Calu3 (cell line): ENCODE measurements at regions not wholly inside any gene's neighbourhood (a gene's known extent, or its start where the extent isn't known, plus 50 kb on each side); places are given as distances from the start of the nearest gene placed in this dataset.

Source experiments
- BruUV-seq: library from RNA; stranded (reverse); fragments of 400-500 nt; replicated peaks from 2 replicates; lab custom pipeline; 2021; lab: Mats Ljungman, UMichigan
- CTCF ChIA-PET: fragments of 300-600 bp; sonication (Branson Sonifier 250); formaldehyde crosslinking; loops from one replicate; lab custom pipeline; 2022; ENCODE audit warnings: antibody characterized with exemption; lab: Charles Lee
- DNase-seq: peaks from one replicate; pipeline ENCODE4 v3.0.0; 2022
- H3K27ac Mint-ChIP-seq: one replicate; pipeline ENCODE4 v1.8.0; 2022; ENCODE audit warnings: mixed read lengths; ENCODE audit not compliant: unreplicated experiment
- H3K27me3 Mint-ChIP-seq: one replicate; pipeline ENCODE4 v1.8.0; 2022; ENCODE audit warnings: mixed read lengths; ENCODE audit not compliant: unreplicated experiment
- H3K36me3 Mint-ChIP-seq: one replicate; pipeline ENCODE4 v1.8.0; 2022; ENCODE audit warnings: mild to moderate bottlenecking, moderate library complexity, mixed read lengths; ENCODE audit not compliant: insufficient read depth, unreplicated experiment
- H3K4me1 Mint-ChIP-seq: one replicate; pipeline ENCODE4 v1.8.0; 2022; ENCODE audit warnings: mild to moderate bottlenecking, low read depth, mixed read lengths; ENCODE audit not compliant: unreplicated experiment
- H3K4me3 Mint-ChIP-seq: one replicate; pipeline ENCODE4 v1.8.0; 2022; ENCODE audit warnings: mild to moderate bottlenecking, low read depth, moderate library complexity, mixed read lengths; ENCODE audit not compliant: unreplicated experiment
- H3K9me3 Mint-ChIP-seq: one replicate; pipeline ENCODE4 v1.8.0; 2022; ENCODE audit warnings: low read depth, mixed read lengths; ENCODE audit not compliant: unreplicated experiment
- CTCF ChIP-seq: fragments of 200-600 bp; IDR thresholded peaks from one replicate; pipeline ENCODE4 v1.8.0; 2022; ENCODE audit warnings: antibody characterized with exemption; ENCODE audit not compliant: unreplicated experiment
- intact Hi-C: fragments of 100-400 bp; cut with micrococcal nuclease; formaldehyde crosslinking; loops from one replicate; pipeline ENCODE4 v1.10.0; 2022; ENCODE audit not compliant: unreplicated experiment

DNA sequence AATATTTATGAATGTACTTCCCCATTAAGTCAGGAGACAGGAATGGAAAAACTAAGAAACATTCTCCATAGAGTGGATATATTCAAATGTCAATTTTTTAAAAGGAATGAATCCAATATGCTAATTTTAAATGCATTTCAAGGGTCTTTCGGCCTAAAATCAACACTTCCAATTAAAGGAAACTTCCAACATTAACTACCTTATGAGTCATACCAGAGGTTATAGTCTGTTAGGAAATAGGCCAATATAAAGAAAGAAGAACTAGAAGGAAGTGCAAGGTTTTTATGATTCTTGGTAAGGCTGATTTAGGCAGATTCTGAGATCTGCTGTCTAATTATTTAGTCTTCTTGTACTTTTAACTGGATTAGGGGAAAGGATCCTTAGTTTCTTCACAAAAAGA lies 260.1 kb upstream of the EDNRA start:
- Mint-ChIP-seq H3K4me1 (no peaks in the 10 kb centered on the region), H3K27ac (no peak overlapping the region), H3K4me3 (no peak overlapping the region), H3K9me3 (no peaks in the 10 kb centered on the region), H3K36me3 (no peaks in the 10 kb centered on the region), H3K27me3 (no peaks in the 10 kb centered on the region)
- CTCF ChIA-PET: no interaction called here
- no peak for TF ChIP-seq CTCF
- intact Hi-C loops: no loop called here
- BruUV-seq: no TSS peak
- DNase-seq: no peak

DNA sequence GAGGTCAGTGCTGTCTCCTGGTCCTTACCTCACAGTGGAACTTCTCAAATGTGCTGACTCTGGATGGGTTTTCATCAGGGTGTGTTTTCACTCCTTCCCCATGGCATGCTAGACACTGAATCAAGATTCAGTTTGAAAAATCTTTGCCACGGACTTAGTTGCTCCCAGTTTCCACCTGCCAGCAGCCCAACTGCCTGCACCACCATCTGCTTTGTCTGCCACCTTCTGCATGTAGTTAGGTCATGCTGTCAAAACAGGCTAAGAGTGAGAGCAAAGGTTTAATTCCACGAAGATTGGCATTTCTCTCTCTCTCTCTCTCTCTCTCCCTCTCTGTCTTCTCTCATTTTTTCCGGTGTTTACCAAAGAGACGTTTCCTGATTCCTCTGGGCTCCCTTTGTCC lies 258.0 kb upstream of the EDNRA start:
- Mint-ChIP-seq H3K27ac (no peak overlapping the region), H3K4me3 (no peak overlapping the region), H3K36me3 (no peaks in the 10 kb centered on the region), H3K9me3 (no peaks in the 10 kb centered on the region), H3K27me3 (no peaks in the 10 kb centered on the region), H3K4me1 (no peaks in the 10 kb centered on the region)
- intact Hi-C loops: no loop called here
- no peak for TF ChIP-seq CTCF
- no peak for DNase-seq
- CTCF ChIA-PET: no interaction called here
- BruUV-seq: no TSS peak

- CTCF ChIA-PET: no interaction called here
- Mint-ChIP-seq H3K9me3 (no peaks in the 10 kb centered on the region), H3K36me3 (no peaks in the 10 kb centered on the region), H3K27ac (no peak overlapping the region), H3K4me1 (no peaks in the 10 kb centered on the region), H3K27me3 (no peaks in the 10 kb centered on the region), H3K4me3 (no peak overlapping the region)
- intact Hi-C loops: no loop called here
- no TSS peak for BruUV-seq
- no peak for TF ChIP-seq CTCF
- DNase-seq: no peak
Measured at GRCh38 chr4:147223576-147223975, 257.3 kb upstream of the EDNRA start.

- H3K9me3 Mint-ChIP-seq: no peaks in the 10 kb centered on the region
- CTCF ChIA-PET: no interaction called here
- H3K27ac Mint-ChIP-seq: no peak overlapping the region
- no TSS peak for BruUV-seq
- no peaks in the 10 kb centered on the region for H3K36me3 Mint-ChIP-seq
- no peaks in the 10 kb centered on the region for H3K27me3 Mint-ChIP-seq
- intact Hi-C loops: no loop called here
- no peak for TF ChIP-seq CTCF
- H3K4me1 Mint-ChIP-seq: no peaks in the 10 kb centered on the region
- no peak overlapping the region for H3K4me3 Mint-ChIP-seq
- DNase-seq: no peak
Measured at GRCh38 chr4:147236806-147237205, 244.1 kb upstream of the EDNRA start.

- no peaks in the 10 kb centered on the region for H3K27me3 Mint-ChIP-seq
- DNase-seq: no peak
- peaks cover 24% of the 10 kb centered on the region for H3K4me1 Mint-ChIP-seq
- BruUV-seq: no TSS peak
- no peak overlapping the region for H3K4me3 Mint-ChIP-seq
- no peaks in the 10 kb centered on the region for H3K9me3 Mint-ChIP-seq
- no peak for TF ChIP-seq CTCF
- intact Hi-C loops: loop anchor here (5.0 kb wide), 1 partner anchor 133 kb away; no protein-coding TSS in a partner anchor
- CTCF ChIA-PET: no interaction called here
- H3K27ac Mint-ChIP-seq: no peak overlapping the region
- peaks cover 4% of the 10 kb centered on the region for H3K36me3 Mint-ChIP-seq
Measured at GRCh38 chr4:147244786-147245185, 236.1 kb upstream of the EDNRA start.
